SK-N-SH treated with all-trans-retinoic acid at 6 μM for 48 hours (cell line): ENCODE measurements at regions not wholly inside any gene's neighbourhood (a gene's known extent, or its start where the extent isn't known, plus 50 kb on each side); places are given as distances from the start of the nearest gene placed in this dataset.

Experiments used
- ATAC-seq: fragments of 200-7000 bp; cut with Tn5 transposase; 3 replicates; pipeline ENCODE4 v1.9.1; 2020; ENCODE audit warnings: mild to moderate bottlenecking, moderate library complexity
- ARNTL ChIP-seq: fragments of 450-650 bp; formaldehyde crosslinking; IDR thresholded peaks from 2 replicates; pipeline ENCODE4 v1.5.0; 2020; ENCODE audit warnings: low read depth, mild to moderate bottlenecking, moderate library complexity, borderline replicate concordance
- BACH2 ChIP-seq: fragments of 250-450 bp; sonication (Bioruptor Pico); IDR thresholded peaks from 2 replicates; pipeline ENCODE4 v1.9.0; 2021; ENCODE audit warnings: mild to moderate bottlenecking, borderline replicate concordance
- CREB5 ChIP-seq: fragments of 250-450 bp; sonication (Bioruptor Pico); IDR thresholded peaks from 2 replicates; pipeline ENCODE4 v1.5.1; 2020; ENCODE audit warnings: low read depth, mild to moderate bottlenecking, moderate library complexity
- CSDC2 ChIP-seq: fragments of 250-450 bp; sonication (Bioruptor Pico); IDR thresholded peaks from 2 replicates; pipeline ENCODE4 v1.5.0; 2020; ENCODE audit warnings: mild to moderate bottlenecking, moderate library complexity
- CSRNP3 ChIP-seq: fragments of 250-450 bp; sonication (Bioruptor Pico); IDR thresholded peaks from 2 replicates; pipeline ENCODE4 v1.5.1; 2021; ENCODE audit warnings: mild to moderate bottlenecking, moderate library complexity
- GLIS3 ChIP-seq: fragments of 250-450 bp; sonication (Bioruptor Pico); IDR thresholded peaks from 2 replicates; pipeline ENCODE4 v1.5.0; 2020; ENCODE audit warnings: mild to moderate bottlenecking, moderate library complexity
- OSR1 ChIP-seq: fragments of 250-450 bp; sonication (Bioruptor Pico); IDR thresholded peaks from 2 replicates; pipeline ENCODE4 v1.8.0; 2022; ENCODE audit warnings: moderate library complexity, mild to moderate bottlenecking, inconsistent platforms
- PATZ1 ChIP-seq: fragments of 250-450 bp; sonication (Bioruptor Pico); IDR thresholded peaks from 2 replicates; pipeline ENCODE4 v1.8.0; 2020; ENCODE audit warnings: mild to moderate bottlenecking, moderate library complexity, borderline replicate concordance
- POU6F1 ChIP-seq: fragments of 250-450 bp; sonication (Bioruptor Pico); IDR thresholded peaks from 2 replicates; pipeline ENCODE4 v1.8.0; 2021; ENCODE audit warnings: low read depth, mild to moderate bottlenecking, moderate library complexity, borderline replicate concordance
- TCF4 ChIP-seq: fragments of 250-450 bp; sonication (Bioruptor Pico); IDR thresholded peaks from 2 replicates; pipeline ENCODE4 v1.8.0; 2021; ENCODE audit warnings: mild to moderate bottlenecking, moderate library complexity, borderline replicate concordance
- TOX ChIP-seq: fragments of 250-450 bp; sonication (Bioruptor Pico); IDR thresholded peaks from 2 replicates; pipeline ENCODE4 v1.8.0; 2021; ENCODE audit warnings: mild to moderate bottlenecking, moderate library complexity, borderline replicate concordance
- TSHZ2 ChIP-seq: fragments of 250-450 bp; sonication (Bioruptor Pico); IDR thresholded peaks from 2 replicates; pipeline ENCODE4 v1.5.0; 2020; ENCODE audit warnings: mild to moderate bottlenecking, moderate library complexity
- ZFP3 ChIP-seq: fragments of 250-450 bp; sonication (Bioruptor Pico); IDR thresholded peaks from 2 replicates; pipeline ENCODE4 v1.5.0; 2020; ENCODE audit warnings: mild to moderate bottlenecking, moderate library complexity
- ZNF565 ChIP-seq: fragments of 450-650 bp; formaldehyde crosslinking; conservative IDR thresholded peaks from 2 replicates; pipeline ENCODE4 v1.5.0; 2020; ENCODE audit warnings: low read depth, mild to moderate bottlenecking, moderate library complexity
- ZNF70 ChIP-seq: fragments of 450-650 bp; formaldehyde crosslinking; IDR thresholded peaks from 2 replicates; pipeline ENCODE4 v1.5.0; 2020; ENCODE audit warnings: mild to moderate bottlenecking, moderate library complexity

GRCh38 chr16:85279825-85280545 is 167.7 kb upstream of the CIBAR2 start:
- TF ChIP-seq CSRNP3 (CRISPR knock-in tag): no peak
- TF ChIP-seq ZNF70 (CRISPR knock-in tag): no peak
- no peak for TF ChIP-seq CSDC2 (CRISPR knock-in tag)
- TF ChIP-seq CREB5 (CRISPR knock-in tag): no peak
- TF ChIP-seq, all 23 proteins: peak for 0
- no peak for ATAC-seq

GRCh38 chr16:85281181-85281580 is 168.9 kb upstream of the CIBAR2 start:
- TF ChIP-seq TOX (no peak), PATZ1 (CRISPR knock-in tag) (no peak), CREB5 (CRISPR knock-in tag) (no peak), TCF4 (CRISPR knock-in tag) (no peak), OSR1 (CRISPR knock-in tag) (no peak), ZNF565 (no peak), ZFP3 (CRISPR knock-in tag) (no peak), GLIS3 (CRISPR knock-in tag) (no peak), POU6F1 (CRISPR knock-in tag) (no peak), CSRNP3 (CRISPR knock-in tag) (no peak), ZNF70 (CRISPR knock-in tag) (no peak), BACH2 (CRISPR knock-in tag) (no peak), TSHZ2 (CRISPR knock-in tag) (no peak)
- TF ChIP-seq, all 23 proteins: peak for 0
- ATAC-seq: no peak

GRCh38 chr16:85282842-85283241 is 170.6 kb upstream of the CIBAR2 start:
- TF ChIP-seq ARNTL (no peak), POU6F1 (CRISPR knock-in tag) (no peak)
- ATAC-seq: no peak
